ENCODE measurements at regions not wholly inside any gene's neighbourhood (a gene's known extent, or its start where the extent isn't known, plus 50 kb on each side); places are given as distances from the start of the nearest gene placed in this dataset.

DNA sequence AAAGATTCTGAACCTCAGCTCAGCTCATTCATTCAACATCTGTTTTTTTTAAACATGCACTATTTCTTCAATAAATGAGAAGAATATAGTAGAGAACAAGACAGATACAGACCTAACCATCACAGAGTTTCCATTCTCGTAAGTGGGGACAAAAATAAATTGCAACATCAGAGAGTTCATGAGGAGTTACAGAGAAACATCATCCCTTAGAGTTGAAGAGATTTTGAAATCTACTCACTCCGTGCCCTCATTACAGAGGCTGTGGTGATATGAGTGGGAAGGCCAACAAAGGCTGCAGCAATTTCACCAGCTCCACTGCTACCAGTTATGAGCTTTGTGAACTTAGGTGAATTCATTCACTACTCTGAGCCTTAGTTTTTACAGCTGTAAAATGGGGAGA lies 399.3 kb downstream of the BCL11A start:
- no peak overlapping the region for H3K4me3 ChIP-seq (ENCODE audit: insufficient read length, low read depth)
- no peaks in the 10 kb centered on the region for H3K36me3 ChIP-seq (ENCODE audit: insufficient read depth, insufficient read length, low read length)
- H3K9me3 ChIP-seq (ENCODE audit: insufficient read depth, low read length): peaks cover 15% of the 10 kb centered on the region
- TF ChIP-seq ZNF274 (IDR thresholded peaks at IDR 0.05; ENCODE audit: low read depth, low read length): no peak
- no peak for TF ChIP-seq SUZ12 (IDR thresholded peaks at IDR 0.05; ENCODE audit: extremely low read depth, insufficient read depth, insufficient read length)
- TF ChIP-seq YY1 (IDR thresholded peaks at IDR 0.05; ENCODE audit: insufficient read depth, insufficient read length): no peak
- no peaks in the 10 kb centered on the region for H3K27me3 ChIP-seq (ENCODE audit: insufficient read depth, insufficient read length)
- H3K4me1 ChIP-seq (ENCODE audit: insufficient read depth, insufficient read length): no peaks in the 10 kb centered on the region
- no peak for DNase-seq (ENCODE audit: low read depth, low spot score)
- no peak overlapping the region for H3K9ac ChIP-seq (ENCODE audit: insufficient read length, low read depth)

DNA sequence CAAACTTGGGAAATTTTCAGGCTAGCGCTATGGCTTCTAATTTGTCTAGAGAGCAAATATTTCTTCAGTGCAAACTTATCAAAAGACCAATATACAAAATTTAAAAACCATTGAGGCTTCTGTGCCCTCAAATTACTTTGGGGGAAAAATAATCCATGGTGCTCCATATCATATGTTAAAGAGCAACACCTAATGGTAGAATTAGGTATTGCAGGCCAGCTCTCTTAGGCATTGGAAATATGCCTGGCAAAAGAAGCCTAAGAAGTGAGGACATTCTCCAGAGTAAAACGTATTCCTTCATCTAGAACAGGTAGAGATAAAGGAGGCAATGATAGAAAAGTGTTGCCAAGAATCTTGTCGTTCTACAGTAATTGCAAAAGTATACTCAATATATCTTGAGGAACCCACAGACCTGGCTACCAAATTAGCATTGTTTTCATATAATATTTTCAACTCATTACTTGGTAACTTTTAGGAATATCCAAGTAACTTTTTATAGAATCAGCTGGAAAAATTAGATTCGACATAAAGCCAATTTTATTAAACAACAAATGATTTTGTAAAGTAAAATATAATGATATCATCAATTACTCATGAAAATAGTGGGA lies 401.1 kb downstream of the BCL11A start:
- TF ChIP-seq ZNF274 (IDR thresholded peaks at IDR 0.05; ENCODE audit: low read depth, low read length): no peak
- no peak for TF ChIP-seq SUZ12 (IDR thresholded peaks at IDR 0.05; ENCODE audit: extremely low read depth, insufficient read depth, insufficient read length)
- no peak for TF ChIP-seq YY1 (IDR thresholded peaks at IDR 0.05; ENCODE audit: insufficient read depth, insufficient read length)

DNA sequence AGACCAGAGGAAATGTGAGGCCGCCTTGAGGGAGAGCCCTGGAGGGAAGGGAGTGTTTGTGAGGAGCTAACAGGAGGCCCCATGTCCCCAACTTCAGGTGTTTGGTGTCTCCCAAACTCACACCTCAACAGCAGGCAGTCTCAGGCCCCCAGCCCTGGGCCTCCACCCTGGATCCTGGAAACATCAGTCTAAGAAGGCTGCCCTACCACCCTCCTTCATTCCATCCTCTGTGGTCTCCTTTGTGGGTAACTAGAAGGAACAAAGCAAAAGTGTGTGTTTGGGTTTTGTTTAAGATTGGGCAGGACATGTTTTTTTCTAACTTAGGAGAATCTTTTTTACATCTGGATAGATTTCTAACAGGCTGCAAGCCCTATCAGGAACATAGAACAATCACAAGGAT lies 404.3 kb downstream of the BCL11A start:
- Histone ChIP-seq H3K27me3 (ENCODE audit: insufficient read depth, insufficient read length) (no peaks in the 10 kb centered on the region), H3K9me3 (ENCODE audit: insufficient read depth, low read length) (peaks cover 15% of the 10 kb centered on the region), H3K9ac (ENCODE audit: insufficient read length, low read depth) (no peak overlapping the region), H3K4me1 (ENCODE audit: insufficient read depth, insufficient read length) (no peaks in the 10 kb centered on the region), H3K36me3 (ENCODE audit: insufficient read depth, insufficient read length, low read length) (no peaks in the 10 kb centered on the region), H3K4me3 (ENCODE audit: insufficient read length, low read depth) (no peak overlapping the region)
- no peak for DNase-seq (ENCODE audit: low read depth, low spot score)
- TF ChIP-seq ZNF274 (IDR thresholded peaks at IDR 0.05; ENCODE audit: low read depth, low read length): no peak
- TF ChIP-seq YY1 (IDR thresholded peaks at IDR 0.05; ENCODE audit: insufficient read depth, insufficient read length): no peak
- no peak for TF ChIP-seq SUZ12 (IDR thresholded peaks at IDR 0.05; ENCODE audit: extremely low read depth, insufficient read depth, insufficient read length)

More for the DNA sequence above, 401.1 kb downstream of the BCL11A start:
- Histone ChIP-seq H3K27me3 (ENCODE audit: insufficient read depth, insufficient read length) (no peaks in the 10 kb centered on the region), H3K4me3 (ENCODE audit: insufficient read length, low read depth) (no peak overlapping the region), H3K9me3 (ENCODE audit: insufficient read depth, low read length) (peaks cover 15% of the 10 kb centered on the region), H3K9ac (ENCODE audit: insufficient read length, low read depth) (no peak overlapping the region), H3K36me3 (ENCODE audit: insufficient read depth, insufficient read length, low read length) (no peaks in the 10 kb centered on the region), H3K4me1 (ENCODE audit: insufficient read depth, insufficient read length) (no peaks in the 10 kb centered on the region)
- peak; percentile 32 for DNase-seq (ENCODE audit: low read depth, low spot score)

DNA sequence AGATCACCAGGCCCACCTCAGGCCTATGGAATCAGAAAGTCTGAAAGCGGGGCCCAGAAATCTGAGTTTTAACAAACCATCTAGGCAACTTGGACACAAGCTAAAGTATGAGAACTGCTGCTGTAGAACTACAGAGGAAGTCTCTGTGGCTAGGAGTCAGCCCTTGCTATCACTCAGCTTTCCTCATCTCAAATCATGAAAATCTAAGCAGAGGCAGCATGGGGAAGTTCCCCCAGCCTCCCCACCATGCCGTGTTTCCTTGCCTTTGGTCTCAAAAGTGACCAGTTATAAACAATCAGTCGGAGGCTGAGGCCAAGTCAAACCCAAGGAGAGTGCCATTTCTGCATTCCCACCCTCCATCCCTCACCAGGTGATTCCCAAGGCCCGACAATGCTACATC lies 404.7 kb downstream of the BCL11A start:
- Histone ChIP-seq H3K36me3 (ENCODE audit: insufficient read depth, insufficient read length, low read length) (no peaks in the 10 kb centered on the region), H3K27me3 (ENCODE audit: insufficient read depth, insufficient read length) (no peaks in the 10 kb centered on the region), H3K9me3 (ENCODE audit: insufficient read depth, low read length) (peaks cover 15% of the 10 kb centered on the region), H3K9ac (ENCODE audit: insufficient read length, low read depth) (no peak overlapping the region), H3K4me1 (ENCODE audit: insufficient read depth, insufficient read length) (no peaks in the 10 kb centered on the region), H3K4me3 (ENCODE audit: insufficient read length, low read depth) (no peak overlapping the region)
- no peak for TF ChIP-seq ZNF274 (IDR thresholded peaks at IDR 0.05; ENCODE audit: low read depth, low read length)
- TF ChIP-seq SUZ12 (IDR thresholded peaks at IDR 0.05; ENCODE audit: extremely low read depth, insufficient read depth, insufficient read length): no peak
- no peak for TF ChIP-seq YY1 (IDR thresholded peaks at IDR 0.05; ENCODE audit: insufficient read depth, insufficient read length)
- no peak for DNase-seq (ENCODE audit: low read depth, low spot score)

DNA sequence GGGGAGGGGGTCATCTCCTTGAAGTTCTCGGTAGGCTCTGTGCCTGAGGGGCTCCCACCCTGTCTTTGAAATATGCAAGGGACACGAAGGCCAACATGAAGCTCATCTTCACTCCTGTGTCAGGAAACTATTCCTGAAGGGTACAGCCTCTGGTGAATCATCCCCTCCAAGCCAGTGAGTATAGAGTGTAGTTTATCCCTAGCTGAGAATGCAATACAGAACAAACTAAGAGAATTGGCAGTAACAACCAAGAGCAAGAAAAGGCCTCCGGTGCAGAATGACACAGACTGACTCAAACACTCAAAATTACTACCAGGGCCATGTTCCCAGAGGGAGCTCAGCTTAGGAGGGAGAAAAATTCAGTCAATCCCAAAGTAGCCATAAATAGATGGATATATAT lies 413.3 kb downstream of the BCL11A start:
- DNase-seq (ENCODE audit: low read depth, low spot score): no peak
- no peak for TF ChIP-seq SUZ12 (IDR thresholded peaks at IDR 0.05; ENCODE audit: extremely low read depth, insufficient read depth, insufficient read length)
- TF ChIP-seq YY1 (IDR thresholded peaks at IDR 0.05; ENCODE audit: insufficient read depth, insufficient read length): no peak
- no peak for TF ChIP-seq ZNF274 (IDR thresholded peaks at IDR 0.05; ENCODE audit: low read depth, low read length)
- no peak overlapping the region for H3K4me3 ChIP-seq (ENCODE audit: insufficient read length, low read depth)

GRCh38 chr2:60136913-60137312 lies 416.5 kb downstream of the BCL11A start:
- Histone ChIP-seq H3K27me3 (ENCODE audit: insufficient read depth, insufficient read length) (no peaks in the 10 kb centered on the region), H3K36me3 (ENCODE audit: insufficient read depth, insufficient read length, low read length) (no peaks in the 10 kb centered on the region), H3K4me3 (ENCODE audit: insufficient read length, low read depth) (no peak overlapping the region), H3K9ac (ENCODE audit: insufficient read length, low read depth) (no peak overlapping the region), H3K4me1 (ENCODE audit: insufficient read depth, insufficient read length) (no peaks in the 10 kb centered on the region), H3K9me3 (ENCODE audit: insufficient read depth, low read length) (peaks cover 30% of the 10 kb centered on the region; the same call in 1 of the 2 replicates)
- DNase-seq (ENCODE audit: low read depth, low spot score): no peak
- no peak for TF ChIP-seq ZNF274 (IDR thresholded peaks at IDR 0.05; ENCODE audit: low read depth, low read length)
- no peak for TF ChIP-seq YY1 (IDR thresholded peaks at IDR 0.05; ENCODE audit: insufficient read depth, insufficient read length)
- TF ChIP-seq SUZ12 (IDR thresholded peaks at IDR 0.05; ENCODE audit: extremely low read depth, insufficient read depth, insufficient read length): no peak

More for the DNA sequence above, 413.3 kb downstream of the BCL11A start:
- H3K27me3 ChIP-seq (ENCODE audit: insufficient read depth, insufficient read length): no peaks in the 10 kb centered on the region
- H3K36me3 ChIP-seq (ENCODE audit: insufficient read depth, insufficient read length, low read length): no peaks in the 10 kb centered on the region
- H3K9me3 ChIP-seq (ENCODE audit: insufficient read depth, low read length): peaks cover 30% of the 10 kb centered on the region; the same call in 1 of the 2 replicates
- H3K9ac ChIP-seq (ENCODE audit: insufficient read length, low read depth): no peak overlapping the region
- no peaks in the 10 kb centered on the region for H3K4me1 ChIP-seq (ENCODE audit: insufficient read depth, insufficient read length)

DNA sequence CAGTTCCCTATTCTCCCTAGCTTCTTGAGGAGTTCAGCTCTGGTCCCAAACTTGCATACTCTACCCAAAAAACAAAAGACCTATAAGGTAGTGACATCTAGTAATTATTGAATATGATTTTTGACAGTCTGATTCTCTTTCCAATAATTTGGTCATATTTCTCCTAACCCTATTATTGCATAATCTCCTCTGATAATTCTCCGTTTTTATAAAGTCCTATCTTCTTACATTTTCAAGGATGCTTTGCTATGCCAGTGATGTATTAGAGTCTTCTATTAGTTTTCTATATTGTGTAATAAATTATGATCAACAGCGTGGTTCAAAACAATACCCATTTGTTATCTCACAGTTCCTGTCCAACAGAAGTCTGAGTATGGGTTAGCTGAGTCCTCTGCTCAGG lies 426.3 kb downstream of the BCL11A start:
- no peaks in the 10 kb centered on the region for H3K9me3 ChIP-seq (ENCODE audit: insufficient read depth, low read length)
- no peak overlapping the region for H3K9ac ChIP-seq (ENCODE audit: insufficient read length, low read depth)
- no peak for DNase-seq (ENCODE audit: low read depth, low spot score)
- H3K27me3 ChIP-seq (ENCODE audit: insufficient read depth, insufficient read length): no peaks in the 10 kb centered on the region
- no peaks in the 10 kb centered on the region for H3K36me3 ChIP-seq (ENCODE audit: insufficient read depth, insufficient read length, low read length)
- TF ChIP-seq ZNF274 (IDR thresholded peaks at IDR 0.05; ENCODE audit: low read depth, low read length) (no peak), YY1 (IDR thresholded peaks at IDR 0.05; ENCODE audit: insufficient read depth, insufficient read length) (no peak), SUZ12 (IDR thresholded peaks at IDR 0.05; ENCODE audit: extremely low read depth, insufficient read depth, insufficient read length) (no peak)
- H3K4me3 ChIP-seq (ENCODE audit: insufficient read length, low read depth): no peak overlapping the region
- no peaks in the 10 kb centered on the region for H3K4me1 ChIP-seq (ENCODE audit: insufficient read depth, insufficient read length)
